Ishikawa (cell line): ENCODE measurements at regions not wholly inside any gene's neighbourhood (a gene's known extent, or its start where the extent isn't known, plus 50 kb on each side); places are given as distances from the start of the nearest gene placed in this dataset.

Experiments
- CEBPB ChIP-seq: IDR thresholded peaks from 2 replicates; pipeline ENCODE4 v1.6.1; 2012
- CREB1 ChIP-seq: IDR thresholded peaks from 2 replicates; pipeline ENCODE4 v1.6.1; 2012; ENCODE audit warnings: low read depth
- EGR1 ChIP-seq: IDR thresholded peaks from 2 replicates; pipeline ENCODE4 v1.6.1; 2012
- EP300 ChIP-seq: IDR thresholded peaks from 2 replicates; pipeline ENCODE4 v1.6.1; 2012; ENCODE audit warnings: borderline replicate concordance
- FOXM1 ChIP-seq: IDR thresholded peaks from 2 replicates; pipeline ENCODE4 v1.6.1; 2012; ENCODE audit warnings: low read depth, borderline replicate concordance
- MAX ChIP-seq: IDR thresholded peaks from 2 replicates; pipeline ENCODE4 v1.6.1; 2012
- NFIC ChIP-seq: IDR thresholded peaks from 2 replicates; pipeline ENCODE4 v1.6.1; 2012
- RAD21 ChIP-seq: IDR thresholded peaks from 2 replicates; pipeline ENCODE4 v1.6.1; 2012; ENCODE audit warnings: low read depth
- TAF1 ChIP-seq: IDR thresholded peaks from 2 replicates; pipeline ENCODE4 v1.6.1; 2012; ENCODE audit warnings: low read depth, mild to moderate bottlenecking
- TCF12 ChIP-seq: IDR thresholded peaks from 2 replicates; pipeline ENCODE4 v1.6.1; 2012; ENCODE audit warnings: low read depth
- TEAD4 ChIP-seq: IDR thresholded peaks from 2 replicates; pipeline ENCODE4 v1.6.1; 2012
- YY1 ChIP-seq: IDR thresholded peaks from 2 replicates; pipeline ENCODE4 v1.6.1; 2012; ENCODE audit warnings: low read depth
- ZBTB7A ChIP-seq: IDR thresholded peaks from 2 replicates; pipeline ENCODE4 v1.6.1; 2012; ENCODE audit warnings: low read depth
- TF ChIP-seq, protein P1 (sequence below): IDR thresholded peaks from 2 replicates; pipeline ENCODE4 v1.6.1; 2012; ENCODE audit warnings: low read depth, mild to moderate bottlenecking
- TF ChIP-seq, protein P2 (sequence below): IDR thresholded peaks from 2 replicates; pipeline ENCODE4 v1.6.1; 2012

DNA sequence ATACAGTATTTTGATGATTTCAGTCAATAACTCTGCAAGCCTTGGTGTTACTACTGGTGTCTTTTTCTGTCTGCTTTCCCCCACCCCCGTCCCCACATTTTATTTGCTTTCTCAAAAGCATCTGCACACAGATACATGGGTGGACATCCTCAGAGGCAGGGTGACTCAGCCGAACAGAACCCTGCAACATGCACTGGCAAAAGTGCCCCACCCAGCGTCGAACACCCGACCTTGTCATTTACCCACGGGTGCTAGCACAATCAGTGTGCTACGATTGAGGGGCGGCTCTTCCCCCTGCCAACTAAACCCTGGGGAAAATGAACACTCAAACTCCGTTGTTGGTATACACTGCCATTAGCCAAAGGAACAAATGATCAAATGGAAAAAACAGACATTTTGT lies 115.9 kb upstream of the NAA20 start:
- TF ChIP-seq, protein P1, sequence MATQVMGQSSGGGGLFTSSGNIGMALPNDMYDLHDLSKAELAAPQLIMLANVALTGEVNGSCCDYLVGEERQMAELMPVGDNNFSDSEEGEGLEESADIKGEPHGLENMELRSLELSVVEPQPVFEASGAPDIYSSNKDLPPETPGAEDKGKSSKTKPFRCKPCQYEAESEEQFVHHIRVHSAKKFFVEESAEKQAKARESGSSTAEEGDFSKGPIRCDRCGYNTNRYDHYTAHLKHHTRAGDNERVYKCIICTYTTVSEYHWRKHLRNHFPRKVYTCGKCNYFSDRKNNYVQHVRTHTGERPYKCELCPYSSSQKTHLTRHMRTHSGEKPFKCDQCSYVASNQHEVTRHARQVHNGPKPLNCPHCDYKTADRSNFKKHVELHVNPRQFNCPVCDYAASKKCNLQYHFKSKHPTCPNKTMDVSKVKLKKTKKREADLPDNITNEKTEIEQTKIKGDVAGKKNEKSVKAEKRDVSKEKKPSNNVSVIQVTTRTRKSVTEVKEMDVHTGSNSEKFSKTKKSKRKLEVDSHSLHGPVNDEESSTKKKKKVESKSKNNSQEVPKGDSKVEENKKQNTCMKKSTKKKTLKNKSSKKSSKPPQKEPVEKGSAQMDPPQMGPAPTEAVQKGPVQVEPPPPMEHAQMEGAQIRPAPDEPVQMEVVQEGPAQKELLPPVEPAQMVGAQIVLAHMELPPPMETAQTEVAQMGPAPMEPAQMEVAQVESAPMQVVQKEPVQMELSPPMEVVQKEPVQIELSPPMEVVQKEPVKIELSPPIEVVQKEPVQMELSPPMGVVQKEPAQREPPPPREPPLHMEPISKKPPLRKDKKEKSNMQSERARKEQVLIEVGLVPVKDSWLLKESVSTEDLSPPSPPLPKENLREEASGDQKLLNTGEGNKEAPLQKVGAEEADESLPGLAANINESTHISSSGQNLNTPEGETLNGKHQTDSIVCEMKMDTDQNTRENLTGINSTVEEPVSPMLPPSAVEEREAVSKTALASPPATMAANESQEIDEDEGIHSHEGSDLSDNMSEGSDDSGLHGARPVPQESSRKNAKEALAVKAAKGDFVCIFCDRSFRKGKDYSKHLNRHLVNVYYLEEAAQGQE: no peak
- TF ChIP-seq, protein P2, sequence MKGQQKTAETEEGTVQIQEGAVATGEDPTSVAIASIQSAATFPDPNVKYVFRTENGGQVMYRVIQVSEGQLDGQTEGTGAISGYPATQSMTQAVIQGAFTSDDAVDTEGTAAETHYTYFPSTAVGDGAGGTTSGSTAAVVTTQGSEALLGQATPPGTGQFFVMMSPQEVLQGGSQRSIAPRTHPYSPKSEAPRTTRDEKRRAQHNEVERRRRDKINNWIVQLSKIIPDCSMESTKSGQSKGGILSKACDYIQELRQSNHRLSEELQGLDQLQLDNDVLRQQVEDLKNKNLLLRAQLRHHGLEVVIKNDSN: no peak
- no peak for TF ChIP-seq EP300
- TF ChIP-seq TAF1: no peak
- no peak for TF ChIP-seq CEBPB
- TF ChIP-seq TCF12: no peak
- no peak for TF ChIP-seq MAX
- TF ChIP-seq FOXM1: no peak
- no peak for TF ChIP-seq NFIC
- no peak for TF ChIP-seq TEAD4
- TF ChIP-seq EGR1: no peak
- no peak for TF ChIP-seq CREB1
- TF ChIP-seq ZBTB7A: no peak
- no peak for TF ChIP-seq YY1
- no peak for TF ChIP-seq RAD21

GRCh38 chr20:19903168-19903811 lies 113.9 kb upstream of the NAA20 start:
- 0 out of 2 replicates have a peak, but pooled peaks have one; percentile 24 for TF ChIP-seq RAD21
- no peak for TF ChIP-seq EP300
- no peak for TF ChIP-seq TCF12
- TF ChIP-seq MAX: no peak
- TF ChIP-seq NFIC: no peak
- TF ChIP-seq CREB1: no peak

DNA sequence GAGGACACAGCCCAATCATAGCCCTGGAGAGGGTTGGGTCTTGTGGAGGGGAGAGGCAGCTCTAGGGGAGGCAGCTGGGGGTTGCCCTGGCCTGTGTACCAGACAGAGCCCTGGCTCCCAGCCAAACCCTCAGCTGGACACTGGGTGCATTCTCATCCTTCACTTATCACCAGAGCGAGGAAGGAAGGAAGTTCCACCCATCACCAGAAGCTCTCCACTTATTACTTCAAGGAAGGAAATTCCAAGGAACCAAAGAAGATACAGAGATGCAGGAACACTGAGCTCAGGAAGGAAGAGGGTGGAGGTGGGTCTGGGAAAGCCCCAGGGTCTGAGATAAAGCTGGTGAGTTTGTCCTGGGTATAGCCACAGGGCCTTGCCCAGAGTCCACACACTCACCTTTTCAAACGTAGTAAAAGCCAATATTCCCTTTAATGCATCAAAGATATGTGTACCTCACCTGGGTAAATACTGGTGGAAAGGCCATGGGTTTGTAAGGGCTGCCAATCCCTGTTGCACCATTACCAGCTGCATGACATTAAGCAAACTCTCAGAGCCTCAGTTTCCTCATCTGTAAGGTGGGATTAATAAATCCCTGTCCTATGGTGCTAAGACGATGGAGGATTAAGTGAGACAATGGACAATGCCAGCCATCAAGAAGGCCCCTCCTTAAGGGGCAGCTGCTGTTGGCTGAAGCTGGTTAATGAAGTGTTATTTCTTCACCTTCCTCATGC lies 109.7 kb upstream of the NAA20 start:
- TF ChIP-seq MAX: no peak
- no peak for TF ChIP-seq CREB1
- TF ChIP-seq, protein P2: no peak
- no peak for TF ChIP-seq NFIC

- TF ChIP-seq CEBPB (no peak), FOXM1 (no peak), YY1 (no peak), TCF12 (no peak), ZBTB7A (no peak), RAD21 (no peak), EP300 (no peak), TEAD4 (no peak), MAX (no peak), CREB1 (no peak), NFIC (no peak), EGR1 (no peak), TAF1 (no peak)
- TF ChIP-seq, protein P2: no peak
- TF ChIP-seq, protein P1: no peak
Measured at GRCh38 chr20:19908576-19908975, 108.6 kb upstream of the NAA20 start.

DNA sequence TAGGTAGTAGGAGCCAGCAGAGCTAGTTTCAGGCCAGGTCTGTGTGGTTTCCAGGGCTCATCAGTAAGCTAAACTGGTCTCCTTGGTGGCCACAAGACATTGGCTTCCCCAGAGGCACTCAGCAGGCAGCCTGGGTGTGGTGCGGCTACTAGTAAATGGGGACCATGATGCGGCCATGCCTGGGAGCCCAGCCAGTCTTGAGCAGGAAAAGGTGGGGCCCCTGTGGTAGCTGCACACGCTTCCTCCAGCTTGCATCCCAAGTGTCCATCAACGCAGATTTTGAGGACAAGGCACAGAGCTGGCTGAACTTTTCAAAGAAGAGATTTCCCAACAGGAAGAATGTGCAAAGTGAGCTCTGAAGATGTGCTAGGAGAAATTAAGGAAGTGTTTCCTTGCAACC lies 107.4 kb upstream of the NAA20 start:
- TF ChIP-seq YY1 (no peak), ZBTB7A (no peak), MAX (no peak), NFIC (no peak), EP300 (no peak)
- TF ChIP-seq, protein P1: no peak
